ENCODE measurements at regions not wholly inside any gene's neighbourhood (a gene's known extent, or its start where the extent isn't known, plus 50 kb on each side); places are given as distances from the start of the nearest gene placed in this dataset.

GRCh38 chr2:150617351-150617978, 130.0 kb upstream of the RND3 start:
- no peak for ATAC-seq
- no peaks in the 10 kb centered on the region for H3K4me1 Mint-ChIP-seq

GRCh38 chr2:150612957-150613710, 125.7 kb upstream of the RND3 start:
- Mint-ChIP-seq H3K27ac (no peak overlapping the region), H3K4me1 (no peaks in the 10 kb centered on the region), H3K27me3 (no peaks in the 10 kb centered on the region), H3K9me3 (no peaks in the 10 kb centered on the region), H3K4me3 (no peak overlapping the region)
- DNase-seq (no peak), ATAC-seq (no peak)

More at GRCh38 chr2:150617351-150617978, 130.0 kb upstream of the RND3 start:
- no peaks in the 10 kb centered on the region for H3K27me3 Mint-ChIP-seq
- no peak overlapping the region for H3K4me3 Mint-ChIP-seq
- H3K9me3 Mint-ChIP-seq: no peaks in the 10 kb centered on the region
- no peak for DNase-seq
- H3K27ac Mint-ChIP-seq: no peak overlapping the region

- no peaks in the 10 kb centered on the region for H3K4me1 Mint-ChIP-seq
- no peak overlapping the region for H3K27ac Mint-ChIP-seq
- H3K27me3 Mint-ChIP-seq: no peaks in the 10 kb centered on the region
- no peak for ATAC-seq
- H3K9me3 Mint-ChIP-seq: no peaks in the 10 kb centered on the region
- DNase-seq: no peak
- no peak overlapping the region for H3K4me3 Mint-ChIP-seq
Measured at GRCh38 chr2:150610670-150611279, 123.3 kb upstream of the RND3 start.

- no peak overlapping the region for H3K27ac Mint-ChIP-seq
- no peaks in the 10 kb centered on the region for H3K27me3 Mint-ChIP-seq
- no peaks in the 10 kb centered on the region for H3K9me3 Mint-ChIP-seq
- no peaks in the 10 kb centered on the region for H3K4me1 Mint-ChIP-seq
- H3K4me3 Mint-ChIP-seq: no peak overlapping the region
- DNase-seq: no peak
- no peak for ATAC-seq
Measured at GRCh38 chr2:150609831-150610582, 122.5 kb upstream of the RND3 start.

- DNase-seq (no peak), ATAC-seq (no peak)
- no peaks in the 10 kb centered on the region for H3K4me1 Mint-ChIP-seq
- H3K4me3 Mint-ChIP-seq: no peak overlapping the region
- no peaks in the 10 kb centered on the region for H3K9me3 Mint-ChIP-seq
- no peaks in the 10 kb centered on the region for H3K27me3 Mint-ChIP-seq
- H3K27ac Mint-ChIP-seq: no peak overlapping the region
Measured at GRCh38 chr2:150608341-150608740, 120.9 kb upstream of the RND3 start.

GRCh38 chr2:150607390-150607811, 119.9 kb upstream of the RND3 start:
- H3K27me3 Mint-ChIP-seq: no peaks in the 10 kb centered on the region
- H3K9me3 Mint-ChIP-seq: no peaks in the 10 kb centered on the region
- no peak overlapping the region for H3K27ac Mint-ChIP-seq
- no peak for ATAC-seq
- DNase-seq: no peak
- H3K4me1 Mint-ChIP-seq: no peaks in the 10 kb centered on the region
- no peak overlapping the region for H3K4me3 Mint-ChIP-seq

- no peak overlapping the region for H3K27ac Mint-ChIP-seq
- H3K4me1 Mint-ChIP-seq: no peaks in the 10 kb centered on the region
- H3K9me3 Mint-ChIP-seq: no peaks in the 10 kb centered on the region
- no peak for DNase-seq
- H3K27me3 Mint-ChIP-seq: no peaks in the 10 kb centered on the region
- no peak overlapping the region for H3K4me3 Mint-ChIP-seq
- no peak for ATAC-seq
Measured at GRCh38 chr2:150606380-150607060, 119.1 kb upstream of the RND3 start.

GRCh38 chr2:150605664-150606063, 118.2 kb upstream of the RND3 start:
- H3K9me3 Mint-ChIP-seq: no peaks in the 10 kb centered on the region
- H3K27ac Mint-ChIP-seq: no peak overlapping the region
- H3K4me1 Mint-ChIP-seq: no peaks in the 10 kb centered on the region
- H3K27me3 Mint-ChIP-seq: no peaks in the 10 kb centered on the region
- no peak for DNase-seq
- no peak overlapping the region for H3K4me3 Mint-ChIP-seq
- no peak for ATAC-seq

GRCh38 chr2:150601280-150602038, 114.0 kb upstream of the RND3 start:
- DNase-seq (no peak), ATAC-seq (no peak)
- no peaks in the 10 kb centered on the region for H3K27me3 Mint-ChIP-seq
- H3K27ac Mint-ChIP-seq: no peak overlapping the region
- no peaks in the 10 kb centered on the region for H3K4me1 Mint-ChIP-seq
- H3K9me3 Mint-ChIP-seq: no peaks in the 10 kb centered on the region
- no peak overlapping the region for H3K4me3 Mint-ChIP-seq

- Mint-ChIP-seq H3K27me3 (no peaks in the 10 kb centered on the region), H3K4me3 (no peak overlapping the region), H3K27ac (no peak overlapping the region), H3K9me3 (no peaks in the 10 kb centered on the region), H3K4me1 (no peaks in the 10 kb centered on the region)
- ATAC-seq: no peak
- DNase-seq: no peak
Measured at GRCh38 chr2:150599889-150600288, 112.4 kb upstream of the RND3 start.

- DNase-seq (no peak), ATAC-seq (no peak)
- Mint-ChIP-seq H3K4me1 (no peaks in the 10 kb centered on the region), H3K27ac (no peak overlapping the region), H3K4me3 (no peak overlapping the region), H3K9me3 (no peaks in the 10 kb centered on the region), H3K27me3 (no peaks in the 10 kb centered on the region)
Measured at GRCh38 chr2:150598383-150598782, 110.9 kb upstream of the RND3 start.

- Mint-ChIP-seq H3K4me1 (no peaks in the 10 kb centered on the region), H3K27me3 (no peaks in the 10 kb centered on the region), H3K9me3 (no peaks in the 10 kb centered on the region), H3K27ac (no peak overlapping the region), H3K4me3 (no peak overlapping the region)
- ATAC-seq (no peak), DNase-seq (no peak)
Measured at GRCh38 chr2:150595803-150596470, 108.5 kb upstream of the RND3 start.

GRCh38 chr2:150594299-150594698, 106.8 kb upstream of the RND3 start:
- ATAC-seq (no peak), DNase-seq (no peak)
- Mint-ChIP-seq H3K9me3 (no peaks in the 10 kb centered on the region), H3K4me1 (no peaks in the 10 kb centered on the region), H3K4me3 (no peak overlapping the region), H3K27me3 (no peaks in the 10 kb centered on the region), H3K27ac (no peak overlapping the region)

GRCh38 chr2:150591496-150592285, 104.2 kb upstream of the RND3 start:
- DNase-seq (no peak), ATAC-seq (no peak)
- no peak overlapping the region for H3K4me3 Mint-ChIP-seq
- H3K4me1 Mint-ChIP-seq: no peaks in the 10 kb centered on the region
- H3K9me3 Mint-ChIP-seq: no peaks in the 10 kb centered on the region
- H3K27ac Mint-ChIP-seq: peak overlapping the region in 1 of 2 donors; percentile 34
- H3K27me3 Mint-ChIP-seq: no peaks in the 10 kb centered on the region

Measured in stimulated activated naive CD8-positive, alpha-beta T cell treated with anti-CD3 and anti-CD28 coated beads, Interleukin-15, amount 100 ng/mL, for 72 hours (primary cell).